ENCODE measurements at regions not wholly inside any gene's neighbourhood (a gene's known extent, or its start where the extent isn't known, plus 50 kb on each side); places are given as distances from the start of the nearest gene placed in this dataset.

- TF ChIP-seq, protein P1, sequence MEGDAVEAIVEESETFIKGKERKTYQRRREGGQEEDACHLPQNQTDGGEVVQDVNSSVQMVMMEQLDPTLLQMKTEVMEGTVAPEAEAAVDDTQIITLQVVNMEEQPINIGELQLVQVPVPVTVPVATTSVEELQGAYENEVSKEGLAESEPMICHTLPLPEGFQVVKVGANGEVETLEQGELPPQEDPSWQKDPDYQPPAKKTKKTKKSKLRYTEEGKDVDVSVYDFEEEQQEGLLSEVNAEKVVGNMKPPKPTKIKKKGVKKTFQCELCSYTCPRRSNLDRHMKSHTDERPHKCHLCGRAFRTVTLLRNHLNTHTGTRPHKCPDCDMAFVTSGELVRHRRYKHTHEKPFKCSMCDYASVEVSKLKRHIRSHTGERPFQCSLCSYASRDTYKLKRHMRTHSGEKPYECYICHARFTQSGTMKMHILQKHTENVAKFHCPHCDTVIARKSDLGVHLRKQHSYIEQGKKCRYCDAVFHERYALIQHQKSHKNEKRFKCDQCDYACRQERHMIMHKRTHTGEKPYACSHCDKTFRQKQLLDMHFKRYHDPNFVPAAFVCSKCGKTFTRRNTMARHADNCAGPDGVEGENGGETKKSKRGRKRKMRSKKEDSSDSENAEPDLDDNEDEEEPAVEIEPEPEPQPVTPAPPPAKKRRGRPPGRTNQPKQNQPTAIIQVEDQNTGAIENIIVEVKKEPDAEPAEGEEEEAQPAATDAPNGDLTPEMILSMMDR (IDR thresholded peaks at IDR 0.05; ENCODE audit: unreplicated experiment) = no peak
- no peak for DNase-seq (ENCODE audit: low spot score, unreplicated experiment)
- Mint-ChIP-seq H3K4me1 (ENCODE audit: low read depth) (peaks cover 7% of the 10 kb centered on the region), H3K4me3 (ENCODE audit: low read depth) (no peak overlapping the region), H3K9me3 (ENCODE audit: low read depth) (peaks cover 3% of the 10 kb centered on the region), H3K27ac (no peak overlapping the region), H3K36me3 (ENCODE audit: insufficient read depth) (no peaks in the 10 kb centered on the region), H3K27me3 (no peaks in the 10 kb centered on the region)
Observed at GRCh38 chr1:213669964-213670691, 317.6 kb upstream of the PROX1 start.

DNA sequence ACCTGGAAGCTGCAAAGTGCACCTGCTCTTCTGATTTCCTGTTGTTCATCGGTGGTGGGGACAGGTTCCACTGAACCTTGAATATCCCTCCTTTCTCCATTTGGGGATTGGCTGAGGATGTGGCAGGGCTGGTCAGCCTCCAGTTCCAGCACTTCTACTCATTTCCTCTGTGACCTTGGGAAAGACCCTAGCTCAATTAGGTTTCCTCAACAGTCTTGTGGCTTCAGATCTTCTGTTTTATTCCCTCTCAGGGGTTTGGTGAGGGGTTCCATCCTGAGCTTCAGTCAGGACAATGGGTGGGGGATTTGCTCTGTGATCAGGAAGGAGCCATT is 317.1 kb upstream of the PROX1 start:
- H3K4me3 Mint-ChIP-seq (ENCODE audit: low read depth) = no peak overlapping the region
- H3K27ac Mint-ChIP-seq = no peak overlapping the region
- H3K36me3 Mint-ChIP-seq (ENCODE audit: insufficient read depth) = no peaks in the 10 kb centered on the region
- peaks cover 3% of the 10 kb centered on the region for H3K9me3 Mint-ChIP-seq (ENCODE audit: low read depth)
- DNase-seq (ENCODE audit: low spot score, unreplicated experiment) = no peak
- peaks cover 7% of the 10 kb centered on the region for H3K4me1 Mint-ChIP-seq (ENCODE audit: low read depth)
- H3K27me3 Mint-ChIP-seq = no peaks in the 10 kb centered on the region
- TF ChIP-seq, protein P1 (IDR thresholded peaks at IDR 0.05; ENCODE audit: unreplicated experiment) = no peak

GRCh38 chr1:213675043-213675442 is 312.7 kb upstream of the PROX1 start:
- Mint-ChIP-seq H3K4me1 (ENCODE audit: low read depth) (peaks cover 5% of the 10 kb centered on the region), H3K36me3 (ENCODE audit: insufficient read depth) (no peaks in the 10 kb centered on the region), H3K27me3 (no peaks in the 10 kb centered on the region), H3K9me3 (ENCODE audit: low read depth) (no peaks in the 10 kb centered on the region), H3K27ac (no peak overlapping the region), H3K4me3 (ENCODE audit: low read depth) (no peak overlapping the region)
- TF ChIP-seq, protein P1 (IDR thresholded peaks at IDR 0.05; ENCODE audit: unreplicated experiment) = no peak
- no peak for DNase-seq (ENCODE audit: low spot score, unreplicated experiment)

DNA sequence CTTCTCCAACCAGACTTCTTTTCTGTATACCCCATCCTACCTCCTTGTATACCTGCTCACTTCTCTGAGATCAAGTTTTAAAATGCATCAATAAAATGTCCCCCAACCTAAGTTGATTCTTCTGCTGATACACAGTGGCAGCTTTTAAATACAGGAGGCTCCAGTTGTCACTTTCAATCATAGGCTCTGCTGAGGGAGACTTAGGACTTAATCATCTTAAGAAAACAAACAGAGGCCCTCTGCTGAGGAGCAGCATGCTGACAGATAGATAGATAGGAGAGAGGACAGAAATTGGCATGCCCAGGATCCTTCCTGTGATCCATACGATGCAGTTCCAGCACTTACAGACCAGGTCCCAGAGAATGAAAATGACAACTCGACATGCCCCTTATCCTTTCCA is 311.0 kb upstream of the PROX1 start:
- H3K27ac Mint-ChIP-seq = no peak overlapping the region
- no peaks in the 10 kb centered on the region for H3K4me1 Mint-ChIP-seq (ENCODE audit: low read depth)
- H3K9me3 Mint-ChIP-seq (ENCODE audit: low read depth) = no peaks in the 10 kb centered on the region
- H3K27me3 Mint-ChIP-seq = no peaks in the 10 kb centered on the region
- DNase-seq (ENCODE audit: low spot score, unreplicated experiment) = no peak
- H3K4me3 Mint-ChIP-seq (ENCODE audit: low read depth) = no peak overlapping the region
- H3K36me3 Mint-ChIP-seq (ENCODE audit: insufficient read depth) = no peaks in the 10 kb centered on the region
- TF ChIP-seq, protein P1 (IDR thresholded peaks at IDR 0.05; ENCODE audit: unreplicated experiment) = no peak

GRCh38 chr1:213678348-213678747 is 309.4 kb upstream of the PROX1 start:
- TF ChIP-seq, protein P1 (IDR thresholded peaks at IDR 0.05; ENCODE audit: unreplicated experiment) = no peak
- no peak overlapping the region for H3K27ac Mint-ChIP-seq
- no peak for DNase-seq (ENCODE audit: low spot score, unreplicated experiment)
- H3K4me3 Mint-ChIP-seq (ENCODE audit: low read depth) = no peak overlapping the region
- no peaks in the 10 kb centered on the region for H3K9me3 Mint-ChIP-seq (ENCODE audit: low read depth)
- H3K36me3 Mint-ChIP-seq (ENCODE audit: insufficient read depth) = no peaks in the 10 kb centered on the region
- H3K27me3 Mint-ChIP-seq = no peaks in the 10 kb centered on the region
- H3K4me1 Mint-ChIP-seq (ENCODE audit: low read depth) = no peaks in the 10 kb centered on the region

Data from progenitor cell of endocrine pancreas (in vitro differentiated cells).